ENCODE measurements at regions not wholly inside any gene's neighbourhood (a gene's known extent, or its start where the extent isn't known, plus 50 kb on each side); places are given as distances from the start of the nearest gene placed in this dataset.

GRCh38 chr14:28141662-28142061, 624.9 kb upstream of the FOXG1 start:
- H3K4me3 ChIP-seq (ENCODE audit: low read length): no peak overlapping the region
- DNase-seq (ENCODE audit: low read depth): no peak
- TF ChIP-seq, protein P1, sequence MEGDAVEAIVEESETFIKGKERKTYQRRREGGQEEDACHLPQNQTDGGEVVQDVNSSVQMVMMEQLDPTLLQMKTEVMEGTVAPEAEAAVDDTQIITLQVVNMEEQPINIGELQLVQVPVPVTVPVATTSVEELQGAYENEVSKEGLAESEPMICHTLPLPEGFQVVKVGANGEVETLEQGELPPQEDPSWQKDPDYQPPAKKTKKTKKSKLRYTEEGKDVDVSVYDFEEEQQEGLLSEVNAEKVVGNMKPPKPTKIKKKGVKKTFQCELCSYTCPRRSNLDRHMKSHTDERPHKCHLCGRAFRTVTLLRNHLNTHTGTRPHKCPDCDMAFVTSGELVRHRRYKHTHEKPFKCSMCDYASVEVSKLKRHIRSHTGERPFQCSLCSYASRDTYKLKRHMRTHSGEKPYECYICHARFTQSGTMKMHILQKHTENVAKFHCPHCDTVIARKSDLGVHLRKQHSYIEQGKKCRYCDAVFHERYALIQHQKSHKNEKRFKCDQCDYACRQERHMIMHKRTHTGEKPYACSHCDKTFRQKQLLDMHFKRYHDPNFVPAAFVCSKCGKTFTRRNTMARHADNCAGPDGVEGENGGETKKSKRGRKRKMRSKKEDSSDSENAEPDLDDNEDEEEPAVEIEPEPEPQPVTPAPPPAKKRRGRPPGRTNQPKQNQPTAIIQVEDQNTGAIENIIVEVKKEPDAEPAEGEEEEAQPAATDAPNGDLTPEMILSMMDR (conservative IDR thresholded peaks at IDR 0.05; ENCODE audit: low read depth, low read length): no peak

- TF ChIP-seq, protein P1 (conservative IDR thresholded peaks at IDR 0.05; ENCODE audit: low read depth, low read length): peak; percentile 76
- H3K4me3 ChIP-seq (ENCODE audit: low read length): no peak overlapping the region
- DNase-seq (ENCODE audit: low read depth): no peak
These were observed 624.1 kb upstream of the FOXG1 start for GRCh38 chr14:28142400-28143015.

- DNase-seq (ENCODE audit: low read depth): no peak
- no peak overlapping the region for H3K4me3 ChIP-seq (ENCODE audit: low read length)
- TF ChIP-seq, protein P1 (conservative IDR thresholded peaks at IDR 0.05; ENCODE audit: low read depth, low read length): no peak
These were observed 623.3 kb upstream of the FOXG1 start for GRCh38 chr14:28143316-28143715.

- H3K4me3 ChIP-seq (ENCODE audit: low read length): no peak overlapping the region
- DNase-seq (ENCODE audit: low read depth): no peak
- TF ChIP-seq, protein P1 (conservative IDR thresholded peaks at IDR 0.05; ENCODE audit: low read depth, low read length): no peak
These were observed 614.7 kb upstream of the FOXG1 start for GRCh38 chr14:28151926-28152325.

DNA sequence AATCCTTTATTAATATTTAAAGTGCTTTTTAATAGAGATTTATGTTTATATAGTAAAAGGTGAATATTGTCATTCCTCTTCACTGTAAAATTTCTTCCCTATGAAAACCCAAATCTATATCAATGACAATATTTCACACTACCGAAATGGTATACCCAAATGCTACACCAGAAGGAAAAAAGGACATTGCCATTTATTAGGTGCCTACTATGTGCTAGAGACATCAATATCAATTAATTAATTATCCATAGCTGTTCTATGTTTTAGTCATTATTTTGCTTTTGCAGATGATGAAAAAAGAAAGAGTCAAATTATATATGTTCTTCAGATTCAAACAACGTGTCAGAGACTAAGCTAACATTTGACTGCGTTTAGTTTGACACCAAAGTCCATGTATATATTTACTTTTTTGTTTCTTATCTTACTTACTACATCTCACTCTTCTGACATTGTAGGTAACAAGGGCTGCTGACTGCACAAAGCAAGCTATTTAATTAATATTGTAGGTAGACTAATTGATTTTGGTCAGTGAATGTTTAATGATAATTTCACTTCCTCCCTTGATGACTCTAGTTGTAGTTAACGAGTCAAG, 614.0 kb upstream of the FOXG1 start:
- TF ChIP-seq, protein P1 (conservative IDR thresholded peaks at IDR 0.05; ENCODE audit: low read depth, low read length): no peak
- no peak for DNase-seq (ENCODE audit: low read depth)

GRCh38 chr14:28157289-28157869, 609.2 kb upstream of the FOXG1 start:
- no peak for DNase-seq (ENCODE audit: low read depth)
- H3K4me3 ChIP-seq (ENCODE audit: low read length): no peak overlapping the region
- TF ChIP-seq, protein P1 (conservative IDR thresholded peaks at IDR 0.05; ENCODE audit: low read depth, low read length): no peak

More for the DNA sequence above, 614.0 kb upstream of the FOXG1 start:
- H3K4me3 ChIP-seq (ENCODE audit: low read length): no peak overlapping the region
